Heart right ventricle (tissue), 16 donors: ENCODE measurements at regions not wholly inside any gene's neighbourhood (a gene's known extent, or its start where the extent isn't known, plus 50 kb on each side); places are given as distances from the start of the nearest gene placed in this dataset.

ENCODE experiments used
- ATAC-seq, 8 donors: fragments of 200-7000 bp; cut with Tn5 transposase; one replicate each; pipeline ENCODE4 v1.9.1; 2020; ENCODE audit warnings: mild to moderate bottlenecking in 8 of 8, moderate library complexity in 8 of 8, moderate number of reproducible peaks in 1 of 8
- DNase-seq, 2 donors: peaks; one replicate each; pipeline ENCODE4 v3.0.0-alpha.2; 2020
- H3K27ac ChIP-seq, 10 donors: fragments of 200-600 bp; sonication (generic) in 2 of 10; one replicate each; pipeline versions ENCODE4 v1.5.0 to v1.8.0; 2020 to 2022; ENCODE audit warnings: mild to moderate bottlenecking in 3 of 10
- H3K27me3 ChIP-seq, 7 donors: fragments of 200-600 bp; one replicate each; pipeline ENCODE4 v1.8.0; 2021 to 2022; ENCODE audit warnings: mild to moderate bottlenecking in 2 of 7
- H3K36me3 ChIP-seq, 9 donors: fragments of 200-600 bp; sonication (generic) in 1 of 9; one replicate each; pipeline versions ENCODE4 v1.5.0 to v1.8.0; 2020 to 2022; ENCODE audit warnings: mild to moderate bottlenecking in 2 of 9
- H3K4me1 ChIP-seq, 9 donors: fragments of 200-600 bp; sonication (generic) in 1 of 9; one replicate each; pipeline versions ENCODE4 v1.5.0 to v1.8.0; 2020 to 2022; ENCODE audit warnings: mild to moderate bottlenecking in 4 of 9
- H3K4me3 ChIP-seq, 10 donors: fragments of 200-600 bp; sonication (generic) in 2 of 10; one replicate each; pipeline versions ENCODE4 v1.5.0 to v1.8.0; 2020 to 2022; ENCODE audit warnings: mild to moderate bottlenecking in 7 of 10, moderate library complexity in 2 of 10
- H3K9me3 ChIP-seq, 11 donors: fragments of 200-600 bp in 10 of 11; sonication (generic) in 2 of 11; one replicate each; pipeline versions ENCODE4 v1.5.0 to v1.8.0; 2013 to 2022; ENCODE audit warnings: mild to moderate bottlenecking in 2 of 11, control low read depth in 1 of 11, moderate library complexity in 1 of 11
- WGBS, 2 donors: extraction: QIAGEN DNeasy Blood & Tissue Kit; methylation state at CpG; one replicate each; pipeline ENCODE4 v1.1.7; 2013; ENCODE audit warnings: inconsistent platforms in 1 of 2; 5-methylcytosine and 5-hydroxymethylcytosine counted together
- intact Hi-C, 10 donors: fragments of 100-400 bp; cut with DNase I; formaldehyde crosslinking; loops; one replicate each; pipeline versions ENCODE4 v1.11.1 to v1.14.2; 2022
- TF ChIP-seq, protein P1 (sequence below), 9 donors: fragments of 200-600 bp; sonication (generic) in 2 of 9; IDR thresholded peaks; one replicate each; pipeline versions ENCODE4 v1.5.0 to v1.8.0; 2021 to 2022; ENCODE audit warnings: antibody characterized with exemption in 9 of 9, mild to moderate bottlenecking in 5 of 9, moderate library complexity in 1 of 9
- donor health status: Arrhythmogenic right ventricular cardiomyopathy.
- donor health status: ischemic (EF 13 %, LVEDD 7.1; RV severe dilation, severe dysfunction).
- donor health status: healthy with polysubstance abuse.
- donor health status: DM: no; HTN: yes; CAD: no.
- donor health status: DM: no; HTN: no; CAD: no.
- donor health status: ischemic (EF 25% LVEDD 6.9; RV normal size, moderate dysfunction).
- donor health status: ischemic (EF 25% LVEDD 5.7; RV mildly dilated, moderate dysfunction).
- donor health status: healthy.
- donor health status: DM: yes; HTN: yes; CAD: no.
- donor health status: Ischemic cardiomyopathy.
- donor health status: ischemic (EF 35%, LVEDD 5.7; RV mildly dilated, moderate dysfunction).
- donor health status: nonischemic (EF 11% LVEDD 7.7; RV severe dilation, severe dysfunction).
- donor health status: DM: yes; HTN: yes; CAD: no.
- donor health status: PGD.
- donor health status: ischemic (EF 29% LVEDD 5.4; RV normal size, mild dysfunction).
- donor health status: nonischemic (EF 23%, LVEDD 6.1; RV moderate dilation, normal function).

DNA sequence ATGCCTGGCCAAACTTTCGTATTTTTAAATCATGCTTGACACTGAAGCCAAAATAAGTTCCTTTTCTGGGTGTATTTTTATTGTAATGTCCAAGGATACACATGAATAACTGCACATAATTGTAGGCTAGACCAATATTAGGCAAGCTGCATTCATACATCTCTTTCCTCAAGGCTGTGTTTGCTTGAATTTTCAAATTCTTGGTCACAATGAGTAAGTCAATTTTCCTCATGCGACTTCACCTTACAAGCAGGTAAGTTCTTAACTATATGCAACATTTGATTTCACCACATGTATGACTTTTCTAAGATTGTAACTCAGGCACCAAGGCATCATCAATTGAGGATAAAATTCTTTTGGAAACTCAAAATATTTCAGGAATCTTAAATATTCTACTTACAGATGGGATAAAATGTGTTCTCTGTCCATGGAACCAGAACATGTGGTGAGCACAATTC lies 112.4 kb upstream of the ZNF217 start:
- intact Hi-C loops, result no loop called here
- DNase-seq (no peak), ATAC-seq (no peak)
- H3K27ac ChIP-seq, result peak overlapping the region in 4 of 10 donors; percentile 2 to 81 (median 30)
- H3K4me3 ChIP-seq, result no peak overlapping the region
- WGBS, 2 donors, result 89 to 91% methylated on average over 2 of the region's 2 CpGs
- TF ChIP-seq, protein P1, sequence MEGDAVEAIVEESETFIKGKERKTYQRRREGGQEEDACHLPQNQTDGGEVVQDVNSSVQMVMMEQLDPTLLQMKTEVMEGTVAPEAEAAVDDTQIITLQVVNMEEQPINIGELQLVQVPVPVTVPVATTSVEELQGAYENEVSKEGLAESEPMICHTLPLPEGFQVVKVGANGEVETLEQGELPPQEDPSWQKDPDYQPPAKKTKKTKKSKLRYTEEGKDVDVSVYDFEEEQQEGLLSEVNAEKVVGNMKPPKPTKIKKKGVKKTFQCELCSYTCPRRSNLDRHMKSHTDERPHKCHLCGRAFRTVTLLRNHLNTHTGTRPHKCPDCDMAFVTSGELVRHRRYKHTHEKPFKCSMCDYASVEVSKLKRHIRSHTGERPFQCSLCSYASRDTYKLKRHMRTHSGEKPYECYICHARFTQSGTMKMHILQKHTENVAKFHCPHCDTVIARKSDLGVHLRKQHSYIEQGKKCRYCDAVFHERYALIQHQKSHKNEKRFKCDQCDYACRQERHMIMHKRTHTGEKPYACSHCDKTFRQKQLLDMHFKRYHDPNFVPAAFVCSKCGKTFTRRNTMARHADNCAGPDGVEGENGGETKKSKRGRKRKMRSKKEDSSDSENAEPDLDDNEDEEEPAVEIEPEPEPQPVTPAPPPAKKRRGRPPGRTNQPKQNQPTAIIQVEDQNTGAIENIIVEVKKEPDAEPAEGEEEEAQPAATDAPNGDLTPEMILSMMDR (IDR thresholded peaks at IDR 0.05), result no peak
- H3K36me3 ChIP-seq, result no peaks in the 10 kb centered on the region
- H3K4me1 ChIP-seq, result peaks cover 0 to 33% (median 9%) of the 10 kb centered on the region in 9 donors
- H3K27me3 ChIP-seq, result no peaks in the 10 kb centered on the region
- H3K9me3 ChIP-seq, result no peaks in the 10 kb centered on the region

DNA sequence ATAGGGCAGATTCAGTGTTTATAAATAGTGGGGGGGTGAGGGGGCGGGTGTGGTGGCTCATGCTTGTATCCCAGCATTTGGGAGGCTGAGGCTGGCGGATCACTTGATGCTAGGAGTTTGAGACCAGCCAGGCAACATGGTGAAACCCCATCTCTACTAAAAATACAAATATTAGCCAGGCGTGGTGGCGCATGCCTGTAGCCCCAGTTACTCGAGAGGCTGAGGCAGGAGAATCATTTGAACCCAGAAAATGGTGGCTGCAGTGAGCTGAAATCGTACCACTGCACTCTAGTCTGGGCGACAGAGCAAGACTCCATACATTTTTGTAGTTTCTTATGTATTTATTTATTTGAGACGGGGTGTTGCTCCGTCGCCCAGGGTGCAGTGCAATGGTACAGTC lies 109.0 kb upstream of the ZNF217 start:
- TF ChIP-seq, protein P1 (IDR thresholded peaks at IDR 0.05), result no peak
- WGBS, 2 donors, result 98 to 99% methylated on average over 10 of the region's 10 CpGs
- DNase-seq (no peak), ATAC-seq (no peak)
- Histone ChIP-seq H3K4me1 (peaks cover 0 to 49% (median 5%) of the 10 kb centered on the region in 9 donors), H3K27me3 (no peaks in the 10 kb centered on the region), H3K9me3 (no peaks in the 10 kb centered on the region), H3K27ac (no peak overlapping the region), H3K4me3 (no peak overlapping the region), H3K36me3 (no peaks in the 10 kb centered on the region)
- intact Hi-C loops, result no loop called here

DNA sequence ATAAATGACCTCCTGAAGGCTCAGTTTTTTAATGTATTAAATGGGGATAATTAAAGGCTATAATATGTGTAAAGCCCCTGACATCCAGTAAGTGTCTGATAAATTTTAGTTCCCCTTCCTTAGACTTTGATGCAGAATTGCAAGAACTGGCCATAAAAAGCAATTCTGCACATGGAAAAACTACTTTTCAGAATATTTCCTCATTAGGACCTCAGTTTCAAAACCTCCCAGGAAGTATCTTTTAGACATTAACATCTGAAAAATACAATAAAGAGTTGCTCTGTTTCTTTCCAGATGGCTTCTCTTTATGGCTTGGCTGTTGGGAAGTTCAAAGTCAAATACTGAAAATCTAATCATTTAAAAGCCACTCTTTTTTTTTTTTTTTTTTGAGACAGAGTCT lies 106.3 kb upstream of the ZNF217 start:
- H3K4me3 ChIP-seq, result no peak overlapping the region
- no peaks in the 10 kb centered on the region for H3K9me3 ChIP-seq
- H3K27me3 ChIP-seq, result no peaks in the 10 kb centered on the region
- ATAC-seq, result no peak
- DNase-seq, result no peak
- TF ChIP-seq, protein P1 (IDR thresholded peaks at IDR 0.05), result no peak
- H3K27ac ChIP-seq, result peak overlapping the region in 1 of 10 donors; percentile 50
- H3K36me3 ChIP-seq, result no peaks in the 10 kb centered on the region
- intact Hi-C loops, result no loop called here
- peaks cover 0 to 30% (median 0%) of the 10 kb centered on the region in 9 donors for H3K4me1 ChIP-seq

DNA sequence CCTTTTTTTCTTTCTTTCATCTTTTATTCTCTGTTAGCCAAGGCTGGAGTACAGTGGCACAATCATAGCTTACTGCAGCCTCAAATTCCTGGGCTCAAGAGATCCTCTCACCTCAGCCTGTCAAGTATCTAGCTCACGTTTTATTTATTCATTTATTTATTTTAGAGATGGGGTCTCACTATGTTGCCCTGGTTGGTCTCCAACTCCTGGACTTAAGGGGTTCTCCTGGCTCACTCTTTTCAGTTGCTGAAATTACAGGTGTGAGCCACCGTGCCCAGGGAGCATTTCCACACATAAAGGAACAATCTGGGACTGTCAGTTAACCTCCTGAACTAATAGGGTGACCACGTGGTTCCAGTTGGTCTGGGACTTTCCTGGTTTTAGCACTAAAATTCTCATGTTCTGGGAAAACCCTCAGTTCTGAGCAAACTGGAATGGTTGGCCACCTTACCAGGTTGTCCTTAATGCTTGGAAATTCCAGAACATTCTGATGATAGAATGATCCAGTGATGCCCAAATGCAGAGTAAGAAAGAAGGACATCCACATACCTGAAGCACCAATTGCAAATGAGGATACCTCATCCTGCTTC lies 105.5 kb upstream of the ZNF217 start:
- 60 to 81% methylated on average over 3 of the region's 3 CpGs for WGBS, 2 donors
- Histone ChIP-seq H3K9me3 (no peaks in the 10 kb centered on the region), H3K36me3 (no peaks in the 10 kb centered on the region), H3K27me3 (no peaks in the 10 kb centered on the region), H3K27ac (peak overlapping the region in 1 of 10 donors; percentile 69), H3K4me1 (peaks cover 0 to 30% (median 0%) of the 10 kb centered on the region in 9 donors), H3K4me3 (no peak overlapping the region)
- DNase-seq (no peak), ATAC-seq (no peak)
- intact Hi-C loops, result no loop called here
- TF ChIP-seq, protein P1 (IDR thresholded peaks at IDR 0.05), result no peak
